Smooth muscle cell (in vitro differentiated cells): ENCODE measurements at regions not wholly inside any gene's neighbourhood (a gene's known extent, or its start where the extent isn't known, plus 50 kb on each side); places are given as distances from the start of the nearest gene placed in this dataset.

Source experiments
- DNase-seq: peaks from one replicate; lab custom pipeline; 2025; ENCODE audit not compliant: unreplicated experiment; lab: John Stamatoyannopoulos, UW
- H2AFZ ChIP-seq: fragments of 200-600 bp; sonication (generic); 2 replicates; pipeline ENCODE4 v1.6.0; 2016; ENCODE audit warnings: antibody characterized with exemption, low read depth, mild to moderate bottlenecking
- H3F3A ChIP-seq: fragments of 200-600 bp; sonication (generic); 2 replicates; pipeline ENCODE4 v1.6.0; 2017; ENCODE audit warnings: antibody characterized with exemption, low read depth
- H3K27ac ChIP-seq: fragments of 200-600 bp; sonication (generic); 2 replicates; pipeline ENCODE4 v1.5.1; 2016; ENCODE audit warnings: low read depth, mild to moderate bottlenecking
- H3K27me3 ChIP-seq: fragments of 200-600 bp; sonication (generic); 2 replicates; pipeline ENCODE4 v1.6.1; 2016; ENCODE audit warnings: low read depth, mild to moderate bottlenecking
- H3K36me3 ChIP-seq: fragments of 200-600 bp; sonication (generic); 2 replicates; pipeline ENCODE4 v1.5.1; 2016; ENCODE audit warnings: low read depth
- H3K4me1 ChIP-seq: fragments of 200-600 bp; sonication (generic); 2 replicates; pipeline ENCODE4 v1.5.1; 2016; ENCODE audit warnings: low read depth
- H3K4me2 ChIP-seq: fragments of 200-600 bp; sonication (generic); 2 replicates; pipeline ENCODE4 v1.6.0; 2016; ENCODE audit warnings: mild to moderate bottlenecking
- H3K4me3 ChIP-seq: fragments of 200-600 bp; sonication (generic); 2 replicates; pipeline ENCODE4 v1.5.1; 2016; ENCODE audit warnings: mild to moderate bottlenecking
- H3K79me2 ChIP-seq: fragments of 200-600 bp; sonication (generic); 2 replicates; pipeline ENCODE4 v1.6.0; 2016; ENCODE audit warnings: low read depth, mild to moderate bottlenecking
- H3K9ac ChIP-seq: fragments of 200-600 bp; sonication (generic); 2 replicates; pipeline ENCODE4 v1.6.0; 2016; ENCODE audit warnings: low read depth
- H3K9me3 ChIP-seq: fragments of 200-600 bp; sonication (generic); replicated peaks from 2 replicates; pipeline ENCODE4 v1.5.1; 2016; ENCODE audit warnings: low read depth
- H4K20me1 ChIP-seq: fragments of 200-600 bp; sonication (generic); 2 replicates; pipeline ENCODE4 v1.6.0; 2016; ENCODE audit warnings: low read depth
- CTCF ChIP-seq: fragments of 200-600 bp; sonication (generic); IDR thresholded peaks from 2 replicates; pipeline ENCODE4 v1.5.1; 2017; ENCODE audit warnings: borderline replicate concordance, mild to moderate bottlenecking, antibody characterized with exemption; ENCODE audit not compliant: insufficient read depth, poor library complexity, severe bottlenecking
- WGBS: methylation state at CpG from one replicate; pipeline ENCODE4 v1.1.7; 2016; ENCODE audit warnings: low lambda C conversion rate; 5-methylcytosine and 5-hydroxymethylcytosine counted together

GRCh38 chr5:122690266-122690665 is 84.6 kb upstream of the SNX2 start:
- H3K9ac ChIP-seq = no peak overlapping the region
- no peak overlapping the region for H3K4me3 ChIP-seq
- H2AFZ ChIP-seq = no peak overlapping the region
- no peak for TF ChIP-seq CTCF
- H4K20me1 ChIP-seq = no peaks in the 10 kb centered on the region
- H3K27me3 ChIP-seq = no peaks in the 10 kb centered on the region
- DNase-seq = no peak
- no peak overlapping the region for H3K27ac ChIP-seq
- no peaks in the 10 kb centered on the region for H3K36me3 ChIP-seq
- no peaks in the 10 kb centered on the region for H3F3A ChIP-seq
- WGBS = 95% methylated on average over 1 of the region's 1 CpG
- H3K4me2 ChIP-seq = no peak overlapping the region
- no peaks in the 10 kb centered on the region for H3K9me3 ChIP-seq
- H3K79me2 ChIP-seq = no peaks in the 10 kb centered on the region
- H3K4me1 ChIP-seq = no peaks in the 10 kb centered on the region

DNA sequence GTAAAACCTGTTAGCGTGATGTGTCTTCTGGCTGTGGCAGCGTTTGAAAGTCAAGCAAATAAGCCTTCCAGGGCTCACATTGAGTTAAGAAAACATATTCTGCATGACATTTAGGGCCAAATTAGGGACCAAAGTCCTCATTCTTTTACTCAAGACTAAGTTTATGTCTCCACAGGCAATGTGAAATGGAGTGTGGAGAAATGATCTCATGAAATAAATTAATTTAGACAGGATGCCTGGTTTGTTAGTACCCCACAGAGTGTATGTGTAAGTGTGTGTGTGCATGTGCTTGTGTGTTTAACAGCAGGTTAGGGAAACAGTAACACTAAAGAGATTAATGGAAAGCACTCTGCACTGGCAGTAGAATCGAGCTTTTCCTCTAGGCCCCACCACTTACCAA is 82.9 kb upstream of the SNX2 start:
- no peak for DNase-seq
- Histone ChIP-seq H4K20me1 (no peaks in the 10 kb centered on the region), H3K27ac (no peak overlapping the region), H3K9ac (no peak overlapping the region), H3K36me3 (no peaks in the 10 kb centered on the region), H3F3A (no peaks in the 10 kb centered on the region), H3K27me3 (no peaks in the 10 kb centered on the region), H3K4me1 (no peaks in the 10 kb centered on the region), H2AFZ (no peak overlapping the region), H3K4me2 (no peak overlapping the region), H3K4me3 (no peak overlapping the region), H3K79me2 (no peaks in the 10 kb centered on the region), H3K9me3 (no peaks in the 10 kb centered on the region)
- 85% methylated on average over 3 of the region's 3 CpGs for WGBS
- TF ChIP-seq CTCF = no peak

DNA sequence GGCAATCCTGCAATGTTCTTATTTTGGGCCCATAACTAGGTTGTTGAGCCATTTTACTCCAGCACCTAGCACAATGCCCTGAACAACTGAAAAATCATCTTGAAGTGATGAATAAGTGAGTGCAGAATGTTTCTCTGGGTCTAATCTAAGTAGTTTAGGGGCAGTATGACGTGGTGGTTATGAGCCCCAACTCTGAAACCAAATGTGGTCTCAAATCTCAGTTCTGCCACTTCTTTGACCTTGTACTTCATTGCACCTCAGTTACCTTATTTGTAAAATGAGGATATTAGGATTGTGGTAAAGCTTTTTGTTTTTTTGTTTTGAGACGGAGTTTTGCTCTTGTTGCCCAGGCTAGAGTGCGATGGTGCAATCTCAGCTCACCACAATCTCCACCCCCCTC is 80.9 kb upstream of the SNX2 start:
- DNase-seq = no peak

More for the DNA sequence above, 80.9 kb upstream of the SNX2 start:
- no peak overlapping the region for H3K9ac ChIP-seq
- H3K27ac ChIP-seq = no peak overlapping the region
- no peak overlapping the region for H3K4me2 ChIP-seq
- no peaks in the 10 kb centered on the region for H3K36me3 ChIP-seq
- no peaks in the 10 kb centered on the region for H3K27me3 ChIP-seq
- no peaks in the 10 kb centered on the region for H4K20me1 ChIP-seq
- H3K79me2 ChIP-seq = no peaks in the 10 kb centered on the region
- 99% methylated on average over 3 of the region's 3 CpGs for WGBS
- TF ChIP-seq CTCF = no peak
- no peaks in the 10 kb centered on the region for H3F3A ChIP-seq
- no peaks in the 10 kb centered on the region for H3K9me3 ChIP-seq
- H3K4me1 ChIP-seq = no peaks in the 10 kb centered on the region
- no peak overlapping the region for H3K4me3 ChIP-seq
- H2AFZ ChIP-seq = no peak overlapping the region
